GM23338 (cell line): ENCODE measurements at regions not wholly inside any gene's neighbourhood (a gene's known extent, or its start where the extent isn't known, plus 50 kb on each side); places are given as distances from the start of the nearest gene placed in this dataset.
"Not testable (repeated sequence)": the region's sequence is repeated elsewhere in the genome, so short reads cannot be mapped to it uniquely, and the experiment has no call there.

ENCODE experiments used
- ATAC-seq: fragments of 200-7000 bp; cut with Tn5 transposase; 3 replicates; pipeline ENCODE4 v1.9.1; 2020
- DNase-seq: peaks from one replicate; pipeline ENCODE4 v3.0.0-alpha.2; 2015; ENCODE audit warnings: low spot score
- H2AFZ ChIP-seq: fragments of 200-600 bp; sonication (generic); 2 replicates; pipeline ENCODE4 v1.8.0; 2016; ENCODE audit warnings: antibody characterized with exemption, mild to moderate bottlenecking, moderate library complexity
- H3F3A ChIP-seq: fragments of 200-600 bp; sonication (generic); replicated peaks from 2 replicates; pipeline ENCODE4 v1.8.0; 2017; ENCODE audit warnings: antibody characterized with exemption, mixed run types, low read depth
- H3K27ac ChIP-seq: fragments of 200-600 bp; sonication (generic); 2 replicates; pipeline ENCODE4 v1.6.1; 2016; ENCODE audit warnings: low read depth
- H3K27me3 ChIP-seq: fragments of 200-600 bp; sonication (generic); 2 replicates; pipeline ENCODE4 v1.8.0; 2016; ENCODE audit warnings: mild to moderate bottlenecking, mixed run types, moderate library complexity; ENCODE audit not compliant: insufficient read depth
- H3K36me3 ChIP-seq: fragments of 200-600 bp; sonication (generic); 2 replicates; pipeline ENCODE4 v1.8.0; 2016; ENCODE audit warnings: mild to moderate bottlenecking; ENCODE audit not compliant: insufficient read depth
- H3K4me1 ChIP-seq: fragments of 200-600 bp; sonication (generic); 2 replicates; pipeline ENCODE4 v1.8.0; 2016; ENCODE audit warnings: mild to moderate bottlenecking, moderate library complexity; ENCODE audit not compliant: insufficient read depth
- H3K4me2 ChIP-seq: fragments of 200-600 bp; sonication (generic); 2 replicates; pipeline ENCODE4 v1.7.1; 2017; ENCODE audit warnings: mixed run types
- H3K4me3 ChIP-seq: fragments of 200-600 bp; sonication (generic); 2 replicates; pipeline ENCODE4 v1.6.1; 2016; ENCODE audit warnings: mixed run types
- H3K79me2 ChIP-seq: fragments of 200-600 bp; sonication (generic); replicated peaks from 2 replicates; pipeline ENCODE4 v1.8.0; 2017; ENCODE audit warnings: mild to moderate bottlenecking; ENCODE audit not compliant: insufficient read depth
- H3K9me2 ChIP-seq: fragments of 200-600 bp; sonication (generic); 2 replicates; pipeline ENCODE4 v1.8.0; 2017; ENCODE audit not compliant: insufficient read depth
- H4K20me1 ChIP-seq: fragments of 200-600 bp; sonication (generic); replicated peaks from 2 replicates; pipeline ENCODE4 v1.8.0; 2017; ENCODE audit warnings: mild to moderate bottlenecking; ENCODE audit not compliant: insufficient read depth
- H3K27ac Mint-ChIP-seq: 2 replicates; pipeline ENCODE4 v1.8.0; 2020; ENCODE audit warnings: inconsistent platforms, mild to moderate bottlenecking, moderate library complexity, mixed read lengths
- H3K27me3 Mint-ChIP-seq: 3 replicates; pipeline ENCODE4 v1.8.0; 2022; ENCODE audit warnings: low read depth, mild to moderate bottlenecking, moderate library complexity, mixed read lengths, inconsistent platforms; ENCODE audit not compliant: insufficient read depth, poor library complexity
- H3K36me3 Mint-ChIP-seq: 3 replicates; pipeline ENCODE4 v1.8.0; 2021; ENCODE audit warnings: low read depth, mild to moderate bottlenecking, inconsistent platforms, moderate library complexity, mixed read lengths
- H3K4me1 Mint-ChIP-seq: 3 replicates; pipeline ENCODE4 v1.8.0; 2020; ENCODE audit warnings: mild to moderate bottlenecking, inconsistent platforms, mixed read lengths
- H3K4me3 Mint-ChIP-seq: 3 replicates; pipeline ENCODE4 v1.8.0; 2021; ENCODE audit warnings: moderate library complexity, mild to moderate bottlenecking, inconsistent platforms, mixed read lengths
- H3K9me3 Mint-ChIP-seq: 3 replicates; pipeline ENCODE4 v1.8.0; 2020; ENCODE audit warnings: moderate library complexity, mild to moderate bottlenecking, inconsistent platforms, mixed read lengths
- EZH2 ChIP-seq: fragments of 200-600 bp; sonication (generic); IDR thresholded peaks from one replicate; pipeline ENCODE4 v1.8.0; 2017; ENCODE audit warnings: antibody characterized with exemption, mild to moderate bottlenecking, low read depth; ENCODE audit not compliant: unreplicated experiment
- JUNB ChIP-seq: IDR thresholded peaks from one replicate; pipeline ENCODE4 v1.6.1; 2016; ENCODE audit warnings: antibody characterized with exemption; ENCODE audit not compliant: unreplicated experiment
- NANOG ChIP-seq: IDR thresholded peaks from 2 replicates; pipeline ENCODE4 v1.6.1; 2016; ENCODE audit warnings: antibody characterized with exemption, borderline replicate concordance
- POLR2AphosphoS5 ChIP-seq: IDR thresholded peaks from 2 replicates; pipeline ENCODE4 v1.6.1; 2016; ENCODE audit warnings: antibody characterized with exemption, low read depth
- ZNF331 ChIP-seq: fragments of 250-450 bp; sonication (Bioruptor Pico); IDR thresholded peaks from 2 replicates; pipeline ENCODE4 v1.5.0; 2020; ENCODE audit warnings: low read depth, mild to moderate bottlenecking, moderate library complexity
- ZNF462 ChIP-seq: fragments of 250-450 bp; sonication (Bioruptor Pico); IDR thresholded peaks from 2 replicates; pipeline ENCODE4 v1.5.0; 2020; ENCODE audit warnings: mild to moderate bottlenecking, moderate library complexity

- no peak for TF ChIP-seq ZNF462 (CRISPR knock-in tag)
- no peak for TF ChIP-seq JUNB
- no peak for TF ChIP-seq EZH2
- TF ChIP-seq ZNF331 (CRISPR knock-in tag) = no peak
- no peak for TF ChIP-seq POLR2AphosphoS5
- no peak for TF ChIP-seq NANOG
These were observed 60.6 kb upstream of the SLC39A8 start (continued) for GRCh38 chr4:102405821-102406401.

- not testable (repeated sequence) for H4K20me1 ChIP-seq, H3K4me3 Mint-ChIP-seq, H3K9me3 Mint-ChIP-seq, H3K9me2 ChIP-seq, H3K27ac ChIP-seq, ATAC-seq, H3K27me3 ChIP-seq, H3K4me2 ChIP-seq, H3K36me3 ChIP-seq, H3K4me3 ChIP-seq, DNase-seq, H3K27me3 Mint-ChIP-seq, H2AFZ ChIP-seq, H3K4me1 ChIP-seq, H3K4me1 Mint-ChIP-seq, H3K36me3 Mint-ChIP-seq, H3K79me2 ChIP-seq, H3K27ac Mint-ChIP-seq, H3F3A ChIP-seq
These were observed 65.6 kb upstream of the SLC39A8 start for GRCh38 chr4:102410884-102411283.
